ENCODE measurements at regions not wholly inside any gene's neighbourhood (a gene's known extent, or its start where the extent isn't known, plus 50 kb on each side); places are given as distances from the start of the nearest gene placed in this dataset.

- Mint-ChIP-seq H3K4me1 (ENCODE audit: low read depth) (no peaks in the 10 kb centered on the region), H3K27me3 (no peaks in the 10 kb centered on the region), H3K36me3 (ENCODE audit: low read depth) (no peaks in the 10 kb centered on the region), H3K27ac (no peak overlapping the region), H3K9me3 (no peaks in the 10 kb centered on the region), H3K4me3 (no peak overlapping the region)
- CTCF ChIA-PET: interaction anchor here (0.8 to 3.4 kb wide), 3 partner anchors 9 to 395 kb away, joined by 3 to 30 read pairs (median 7); no protein-coding TSS in a partner anchor
- ATAC-seq (no peak), DNase-seq (no peak)
- no peak for TF ChIP-seq CTCF (IDR thresholded peaks at IDR 0.05)
- POLR2A ChIA-PET: interaction anchor here (0.6 kb wide), 1 partner anchor 146 kb away, joined by 3 read pairs; no protein-coding TSS in a partner anchor
- intact Hi-C loops (cut with micrococcal nuclease): no loop called here
Observed at GRCh38 chrX:109879991-109880390, 122.9 kb upstream of the TMEM164 start.

GRCh38 chrX:109880629-109881028, 122.3 kb upstream of the TMEM164 start:
- intact Hi-C loops (cut with micrococcal nuclease): no loop called here
- ChIA-PET CTCF (interaction anchor here (0.8 to 3.4 kb wide), 2 partner anchors 10 to 396 kb away, joined by 3 to 30 read pairs; no protein-coding TSS in a partner anchor), POLR2A (no interaction called here)
- Mint-ChIP-seq H3K27ac (no peak overlapping the region), H3K4me1 (ENCODE audit: low read depth) (no peaks in the 10 kb centered on the region), H3K9me3 (no peaks in the 10 kb centered on the region), H3K36me3 (ENCODE audit: low read depth) (no peaks in the 10 kb centered on the region), H3K4me3 (no peak overlapping the region), H3K27me3 (no peaks in the 10 kb centered on the region)
- TF ChIP-seq CTCF (IDR thresholded peaks at IDR 0.05): no peak
- DNase-seq: no peak
- ATAC-seq: no peak

- intact Hi-C loops (cut with micrococcal nuclease): no loop called here
- Mint-ChIP-seq H3K9me3 (no peaks in the 10 kb centered on the region), H3K4me3 (no peak overlapping the region), H3K27me3 (no peaks in the 10 kb centered on the region), H3K4me1 (ENCODE audit: low read depth) (no peaks in the 10 kb centered on the region), H3K36me3 (ENCODE audit: low read depth) (no peaks in the 10 kb centered on the region), H3K27ac (no peak overlapping the region)
- ATAC-seq: no peak
- ChIA-PET CTCF (interaction anchor here (0.7 to 2.1 kb wide), 6 partner anchors 29 to 260 kb away, joined by 3 to 11 read pairs (median 4); no protein-coding TSS in a partner anchor), POLR2A (no interaction called here)
- peak; percentile 55 for DNase-seq
- peak; percentile 61 for TF ChIP-seq CTCF (IDR thresholded peaks at IDR 0.05)
Observed at GRCh38 chrX:109886122-109886761, 116.7 kb upstream of the TMEM164 start.

GRCh38 chrX:109889289-109890006, 113.5 kb upstream of the TMEM164 start:
- H3K4me1 Mint-ChIP-seq (ENCODE audit: low read depth): no peaks in the 10 kb centered on the region
- no peaks in the 10 kb centered on the region for H3K36me3 Mint-ChIP-seq (ENCODE audit: low read depth)
- no peaks in the 10 kb centered on the region for H3K27me3 Mint-ChIP-seq
- intact Hi-C loops (cut with micrococcal nuclease): loop anchor here (2.0 kb wide), 1 partner anchor 403 kb away; no protein-coding TSS in a partner anchor
- no peak for DNase-seq
- POLR2A ChIA-PET: no interaction called here
- CTCF ChIA-PET: interaction anchor here (0.7 to 4.8 kb wide), 7 partner anchors 10 to 405 kb away, joined by 3 to 33 read pairs (median 7); no protein-coding TSS in a partner anchor
- ATAC-seq: no peak
- no peak for TF ChIP-seq CTCF (IDR thresholded peaks at IDR 0.05)
- no peak overlapping the region for H3K27ac Mint-ChIP-seq
- H3K4me3 Mint-ChIP-seq: no peak overlapping the region
- H3K9me3 Mint-ChIP-seq: no peaks in the 10 kb centered on the region

GRCh38 chrX:109890300-109890699, 112.6 kb upstream of the TMEM164 start:
- ATAC-seq (no peak), DNase-seq (no peak)
- POLR2A ChIA-PET: no interaction called here
- TF ChIP-seq CTCF (IDR thresholded peaks at IDR 0.05): no peak
- intact Hi-C loops (cut with micrococcal nuclease): loop anchor here (2.0 kb wide), 1 partner anchor 403 kb away; no protein-coding TSS in a partner anchor
- Mint-ChIP-seq H3K4me3 (no peak overlapping the region), H3K27ac (no peak overlapping the region), H3K4me1 (ENCODE audit: low read depth) (no peaks in the 10 kb centered on the region), H3K36me3 (ENCODE audit: low read depth) (no peaks in the 10 kb centered on the region), H3K27me3 (no peaks in the 10 kb centered on the region), H3K9me3 (no peaks in the 10 kb centered on the region)
- CTCF ChIA-PET: interaction anchor here (0.6 to 4.8 kb wide), 36 partner anchors 9 to 417 kb away, joined by 3 to 33 read pairs (median 4); no protein-coding TSS in a partner anchor
